Mesenchymal stem cell (in vitro differentiated cells and primary cell): ENCODE measurements at regions not wholly inside any gene's neighbourhood (a gene's known extent, or its start where the extent isn't known, plus 50 kb on each side); places are given as distances from the start of the nearest gene placed in this dataset.

Experiments used
- DNase-seq: peaks from one replicate; pipeline ENCODE4 v3.0.0-alpha.2; 2013
- H2AFZ ChIP-seq: one replicate; pipeline ENCODE4 v1.6.1; 2013; ENCODE audit warnings: low read depth, mild to moderate bottlenecking, control low read depth, inconsistent platforms, low read length, moderate library complexity
- H2AK5ac ChIP-seq: 2 replicates; pipeline ENCODE4 v1.6.1; 2013; ENCODE audit warnings: low read length, moderate library complexity, mild to moderate bottlenecking, inconsistent platforms; ENCODE audit not compliant: severe bottlenecking
- H2BK120ac ChIP-seq: one replicate; pipeline ENCODE4 v1.6.1; 2013; ENCODE audit warnings: low read depth, mild to moderate bottlenecking, inconsistent platforms, low read length, moderate library complexity
- H2BK12ac ChIP-seq, 2 experiments: one replicate each; pipeline ENCODE4 v1.6.1; 2013; ENCODE audit warnings: inconsistent platforms in 2 of 2, low read length in 2 of 2, mild to moderate bottlenecking in 2 of 2, moderate library complexity in 2 of 2, control low read depth in 1 of 2
- H2BK15ac ChIP-seq: one replicate; pipeline ENCODE4 v1.6.1; 2013; ENCODE audit warnings: mild to moderate bottlenecking, low read depth, inconsistent platforms; ENCODE audit not compliant: poor library complexity, severe bottlenecking
- H2BK5ac ChIP-seq: 2 replicates; pipeline ENCODE4 v1.6.1; 2013; ENCODE audit warnings: low read depth, mild to moderate bottlenecking, low read length, control low read depth, inconsistent platforms; ENCODE audit not compliant: poor library complexity, severe bottlenecking
- H3K14ac ChIP-seq, 2 experiments: one replicate each; pipeline ENCODE4 v1.6.1; 2013; ENCODE audit warnings: inconsistent platforms in 2 of 2, low read length in 2 of 2, control low read depth in 1 of 2, mild to moderate bottlenecking in 1 of 2, moderate library complexity in 1 of 2
- H3K18ac ChIP-seq, 2 experiments: one replicate each; pipeline ENCODE4 v1.6.1; 2013; ENCODE audit warnings: inconsistent platforms in 2 of 2, low read length in 2 of 2, control low read depth in 1 of 2, low read depth in 1 of 2, mild to moderate bottlenecking in 1 of 2
- H3K23ac ChIP-seq, 2 experiments: one replicate each; pipeline ENCODE4 v1.6.1; 2013; ENCODE audit warnings: inconsistent platforms in 2 of 2, low read length in 2 of 2, mild to moderate bottlenecking in 2 of 2, moderate library complexity in 2 of 2, control low read depth in 1 of 2
- H3K27ac ChIP-seq: 2 replicates; pipeline ENCODE4 v1.5.1; 2013; ENCODE audit warnings: mild to moderate bottlenecking, moderate library complexity, low read length, control low read depth, inconsistent platforms; ENCODE audit not compliant: poor library complexity, severe bottlenecking
- H3K27me3 ChIP-seq, 2 experiments: 2 replicates each; pipeline versions ENCODE4 v1.6.1 to v1.7.0; 2013; ENCODE audit warnings: low read length in 2 of 2, mild to moderate bottlenecking in 2 of 2, moderate library complexity in 2 of 2, control low read depth in 1 of 2, inconsistent platforms in 1 of 2; ENCODE audit not compliant: control insufficient read depth in 1 of 2, insufficient read depth in 1 of 2
- H3K36me3 ChIP-seq, 2 experiments: 2 replicates each; pipeline versions ENCODE4 v1.6.1 to v1.7.0; 2013; ENCODE audit warnings: low read length in 2 of 2, control low read depth in 1 of 2, inconsistent platforms in 1 of 2, low read depth in 1 of 2, mild to moderate bottlenecking in 1 of 2; ENCODE audit not compliant: insufficient read depth in 2 of 2, control insufficient read depth in 1 of 2
- H3K4ac ChIP-seq, 2 experiments: one replicate each; pipeline ENCODE4 v1.6.1; 2013; ENCODE audit warnings: inconsistent platforms in 2 of 2, low read length in 2 of 2, mild to moderate bottlenecking in 2 of 2, moderate library complexity in 2 of 2, control low read depth in 1 of 2, low read depth in 1 of 2
- H3K4me1 ChIP-seq: 2 replicates; pipeline ENCODE4 v1.6.1; 2013; ENCODE audit warnings: low read depth, low read length, control low read depth; ENCODE audit not compliant: control insufficient read depth, insufficient read depth
- H3K4me2 ChIP-seq: 2 replicates; pipeline ENCODE4 v1.6.1; 2013; ENCODE audit warnings: low read length, mild to moderate bottlenecking, inconsistent platforms; ENCODE audit not compliant: poor library complexity, severe bottlenecking
- H3K4me3 ChIP-seq, 2 experiments: 2 replicates each; pipeline versions ENCODE4 v1.5.1 to v1.7.0; 2013; ENCODE audit warnings: low read length in 2 of 2, mild to moderate bottlenecking in 2 of 2, control low read depth in 1 of 2, low read depth in 1 of 2; ENCODE audit not compliant: insufficient read depth in 1 of 2
- H3K79me1 ChIP-seq: replicated peaks from 2 replicates; pipeline ENCODE4 v1.6.1; 2013; ENCODE audit warnings: mild to moderate bottlenecking, control low read depth, low read length, inconsistent platforms; ENCODE audit not compliant: poor library complexity, severe bottlenecking
- H3K9ac ChIP-seq: 2 replicates; pipeline ENCODE4 v1.7.0; 2013; ENCODE audit warnings: mild to moderate bottlenecking, low read length, moderate library complexity
- H3K9me3 ChIP-seq: 2 replicates; pipeline ENCODE4 v1.7.0; 2013; ENCODE audit warnings: mild to moderate bottlenecking, low read length; ENCODE audit not compliant: control insufficient read depth
- H4K8ac ChIP-seq: one replicate; pipeline ENCODE4 v1.6.1; 2013; ENCODE audit warnings: inconsistent platforms, mild to moderate bottlenecking, low read length, moderate library complexity
- H4K91ac ChIP-seq: one replicate; pipeline ENCODE4 v1.6.1; 2013; ENCODE audit warnings: mild to moderate bottlenecking, low read length, inconsistent platforms
- WGBS: methylation state at CpG from one replicate; pipeline ENCODE4 v1.1.7; 2013; ENCODE audit warnings: mixed read lengths; 5-methylcytosine and 5-hydroxymethylcytosine counted together

GRCh38 chr17:77436058-77436442, 295.3 kb downstream of the SEC14L1 start:
- Histone ChIP-seq H3K9ac (peak overlapping the region; percentile 69), H3K4me3 (peak overlapping the region in 1 of 2 experiments; percentile 40), H3K4me2 (no peak overlapping the region), H4K8ac (peak overlapping the region; percentile 78), H3K79me1 (peaks cover 37% of the 10 kb centered on the region), H2BK120ac (no peak overlapping the region), H3K27me3 (no peaks in the 10 kb centered on the region), H2AFZ (no peak overlapping the region), H2BK12ac (peak overlapping the region; percentile 23 to 42), H2BK5ac (no peak overlapping the region), H3K9me3 (no peaks in the 10 kb centered on the region), H3K4ac (peak overlapping the region; percentile 21 to 49), H3K23ac (peak overlapping the region in 1 of 2 experiments; percentile 22), H3K27ac (no peak overlapping the region), H2BK15ac (peak overlapping the region; percentile 60), H3K14ac (no peak overlapping the region), H3K4me1 (peaks cover 82% of the 10 kb centered on the region), H3K36me3 (peaks cover 9 to 33% of the 10 kb centered on the region in 2 experiments), H4K91ac (peak overlapping the region; percentile 83), H2AK5ac (no peak overlapping the region), H3K18ac (peak overlapping the region; percentile 78 to 87)
- 0% methylated on average over 4 of the region's 11 CpGs for WGBS
- peak; percentile 71 for DNase-seq

GRCh38 chr17:77436481-77436880, 295.7 kb downstream of the SEC14L1 start:
- H3K36me3 ChIP-seq = peaks cover 9 to 33% of the 10 kb centered on the region in 2 experiments
- peaks cover 86% of the 10 kb centered on the region for H3K4me1 ChIP-seq
- no peak overlapping the region for H3K27ac ChIP-seq
- no peak overlapping the region for H4K8ac ChIP-seq
- no peaks in the 10 kb centered on the region for H3K27me3 ChIP-seq
- H3K9ac ChIP-seq = peak overlapping the region; percentile 69
- H3K18ac ChIP-seq = peak overlapping the region; percentile 25 to 93
- H3K9me3 ChIP-seq = no peaks in the 10 kb centered on the region
- no peak for DNase-seq
- H3K4me2 ChIP-seq = no peak overlapping the region
- no peak overlapping the region for H2BK15ac ChIP-seq
- no peak overlapping the region for H2BK5ac ChIP-seq
- WGBS = 20% methylated on average over 11 of the region's 11 CpGs
- no peak overlapping the region for H2AK5ac ChIP-seq
- no peak overlapping the region for H2AFZ ChIP-seq
- peak overlapping the region in 1 of 2 experiments; percentile 87 for H3K4ac ChIP-seq
- peak overlapping the region in 1 of 2 experiments; percentile 86 for H3K14ac ChIP-seq
- peak overlapping the region; percentile 1 for H2BK120ac ChIP-seq
- peaks cover 37% of the 10 kb centered on the region for H3K79me1 ChIP-seq
- peak overlapping the region in 1 of 2 experiments; percentile 88 for H2BK12ac ChIP-seq
- peak overlapping the region in 1 of 2 experiments; percentile 52 for H3K4me3 ChIP-seq
- peak overlapping the region; percentile 29 for H4K91ac ChIP-seq
- no peak overlapping the region for H3K23ac ChIP-seq

- Histone ChIP-seq H3K36me3 (peaks cover 9 to 33% of the 10 kb centered on the region in 2 experiments), H4K91ac (no peak overlapping the region), H3K14ac (peak overlapping the region in 1 of 2 experiments; percentile 86), H3K23ac (no peak overlapping the region), H3K18ac (peak overlapping the region; percentile 25 to 93), H2BK120ac (no peak overlapping the region), H2BK5ac (no peak overlapping the region), H3K9me3 (no peaks in the 10 kb centered on the region), H3K79me1 (peaks cover 37% of the 10 kb centered on the region), H3K4me2 (peak overlapping the region; percentile 4), H4K8ac (no peak overlapping the region), H2AK5ac (no peak overlapping the region), H2BK15ac (peak overlapping the region; percentile 75), H3K27me3 (no peaks in the 10 kb centered on the region), H3K4me3 (peak overlapping the region in 1 of 2 experiments; percentile 52), H2AFZ (no peak overlapping the region), H3K4me1 (peaks cover 86% of the 10 kb centered on the region), H2BK12ac (peak overlapping the region; percentile 2 to 88), H3K27ac (no peak overlapping the region), H3K9ac (peak overlapping the region; percentile 69), H3K4ac (peak overlapping the region in 1 of 2 experiments; percentile 87)
- 37% methylated on average over 6 of the region's 10 CpGs for whole genome bisulfite sequencing
- peak; percentile 78 for DNase-seq
These were observed 296.2 kb downstream of the SEC14L1 start for GRCh38 chr17:77437017-77437416.

GRCh38 chr17:77437747-77438146, 297.0 kb downstream of the SEC14L1 start:
- Histone ChIP-seq H3K36me3 (peaks cover 9 to 33% of the 10 kb centered on the region in 2 experiments), H2BK120ac (no peak overlapping the region), H3K23ac (peak overlapping the region in 1 of 2 experiments; percentile 40), H3K9ac (no peak overlapping the region), H3K9me3 (no peaks in the 10 kb centered on the region), H3K4me1 (peaks cover 81% of the 10 kb centered on the region), H3K18ac (peak overlapping the region; percentile 4 to 30), H4K91ac (peak overlapping the region; percentile 57), H4K8ac (no peak overlapping the region), H3K4ac (no peak overlapping the region), H2AFZ (no peak overlapping the region), H3K27me3 (no peaks in the 10 kb centered on the region), H3K79me1 (peaks cover 34% of the 10 kb centered on the region), H2BK5ac (no peak overlapping the region), H3K14ac (no peak overlapping the region), H2BK12ac (peak overlapping the region in 1 of 2 experiments; percentile 7), H3K4me2 (no peak overlapping the region), H3K27ac (no peak overlapping the region), H2AK5ac (no peak overlapping the region), H2BK15ac (no peak overlapping the region), H3K4me3 (no peak overlapping the region)
- no peak for DNase-seq
- WGBS = 91% methylated on average over 12 of the region's 12 CpGs
